ENCODE measurements at regions not wholly inside any gene's neighbourhood (a gene's known extent, or its start where the extent isn't known, plus 50 kb on each side); places are given as distances from the start of the nearest gene placed in this dataset.

- Histone ChIP-seq H2AFZ (ENCODE audit: low read depth, low read length) (no peak overlapping the region), H3K4me1 (replicated peaks in 1 of 2; ENCODE audit: control insufficient read depth in 2 of 2, insufficient read depth in 2 of 2, low read length in 2 of 2) (no peaks in the 10 kb centered on the region)
- intact Hi-C loops (cut with micrococcal nuclease), result no loop called here
These were observed 1356.7 kb upstream of the NXPH2 start for GRCh38 chr2:140136861-140137260.

More at GRCh38 chr2:140136861-140137260, 1356.7 kb upstream of the NXPH2 start:
- H3K79me2 ChIP-seq (ENCODE audit: control insufficient read depth, insufficient read depth, low read length), result no peaks in the 10 kb centered on the region
- TF ChIP-seq ZNF707 (CRISPR knock-in tag; conservative IDR thresholded peaks at IDR 0.05), result no peak
- no peak for TF ChIP-seq NCOA1 (IDR thresholded peaks at IDR 0.05; ENCODE audit: low read depth)
- TF ChIP-seq E2F6 (IDR thresholded peaks at IDR 0.05; ENCODE audit: borderline replicate concordance in 1 of 2, extremely low read depth in 1 of 2, insufficient read depth in 1 of 2, insufficient read length in 1 of 2, low read depth in 1 of 2, low read length in 1 of 2, poor library complexity in 1 of 2, severe bottlenecking in 1 of 2), result no peak
- TF ChIP-seq LEF1 (IDR thresholded peaks at IDR 0.05), result no peak
- no peak for TF ChIP-seq ZNF124 (CRISPR knock-in tag; IDR thresholded peaks at IDR 0.05)
- no peak for TF ChIP-seq ETV1 (tag; conservative IDR thresholded peaks at IDR 0.05; ENCODE audit: low read depth)
- no peak for TF ChIP-seq BRD4 (IDR thresholded peaks at IDR 0.05)
- no peak for TF ChIP-seq SNRNP70 (optimal IDR thresholded peaks at IDR 0.05; ENCODE audit: low read depth, low read length)
- no peak for TF ChIP-seq RHOXF2B (CRISPR knock-in tag; conservative IDR thresholded peaks at IDR 0.05)
- no peak for TF ChIP-seq TAF9B (IDR thresholded peaks at IDR 0.05; ENCODE audit: partially characterized antibody)
- TF ChIP-seq FOXK2 (conservative IDR thresholded peaks at IDR 0.05 in 1 of 2, IDR thresholded peaks at IDR 0.05 in 1 of 2; ENCODE audit: low read depth in 2 of 2), result no peak
- no peak for TF ChIP-seq SMAD4 (CRISPR knock-in tag; conservative IDR thresholded peaks at IDR 0.05)
- TF ChIP-seq SRSF1 (IDR thresholded peaks at IDR 0.05; ENCODE audit: low read depth, low read length), result no peak
- no peak for TF ChIP-seq ZBTB33 (CRISPR knock-in tag; IDR thresholded peaks at IDR 0.05)
- TF ChIP-seq TEAD4 (IDR thresholded peaks at IDR 0.05; ENCODE audit: low read length), result no peak
- TF ChIP-seq TEAD4 (CRISPR knock-in tag; IDR thresholded peaks at IDR 0.05; ENCODE audit: borderline replicate concordance), result no peak
- TF ChIP-seq NRF1 (conservative IDR thresholded peaks at IDR 0.05 in 1 of 2, IDR thresholded peaks at IDR 0.05 in 1 of 2), result no peak
- H3K36me3 ChIP-seq (ENCODE audit: control insufficient read depth, insufficient read depth, low read length), result no peaks in the 10 kb centered on the region
- H4K20me1 ChIP-seq (replicated peaks; ENCODE audit: control insufficient read depth, insufficient read depth, low read length), result no peaks in the 10 kb centered on the region
- 0% methylated on average over 1 of the region's 1 CpG for WGBS (ENCODE audit: insufficient coverage, low coverage, missing lambda C conversion rate)
- DNase-seq (ENCODE audit: extremely low read depth in 1 of 4, low spot score in 3 of 4) (no peak), FAIRE-seq (no peak), ATAC-seq (no peak)
- no peak overlapping the region for H3K27ac ChIP-seq (ENCODE audit: extremely low read depth, low read depth, low read length)
- H3K27me3 ChIP-seq (ENCODE audit: control insufficient read depth in 2 of 2, insufficient read depth in 2 of 2, low read length in 2 of 2), result no peaks in the 10 kb centered on the region
- H3K9me1 ChIP-seq (ENCODE audit: control insufficient read depth, insufficient read depth, low read length), result no peaks in the 10 kb centered on the region
- in situ Hi-C loops (cut with MboI), result no loop called here
- no peak overlapping the region for H3K9ac ChIP-seq (ENCODE audit: insufficient read depth in 1 of 2, low read depth in 2 of 2, low read length in 2 of 2)
- H3K4me2 ChIP-seq (ENCODE audit: insufficient read depth, low read length), result no peak overlapping the region
- BruUV-seq (replicated peaks), result no TSS peak
- ChIA-PET POLR2A (no interaction called here), CTCF (ENCODE audit: low intra/inter-chr PET ratio) (no interaction called here)
- no peak overlapping the region for H3K4me3 ChIP-seq
- H3K9me3 ChIP-seq (replicated peaks; ENCODE audit: control insufficient read depth, insufficient read depth, low read depth, low read length), result peaks cover 1% of the 10 kb centered on the region; the same call in 1 of the 2 replicates
